ENCODE measurements at regions not wholly inside any gene's neighbourhood (a gene's known extent, or its start where the extent isn't known, plus 50 kb on each side); places are given as distances from the start of the nearest gene placed in this dataset.

DNA sequence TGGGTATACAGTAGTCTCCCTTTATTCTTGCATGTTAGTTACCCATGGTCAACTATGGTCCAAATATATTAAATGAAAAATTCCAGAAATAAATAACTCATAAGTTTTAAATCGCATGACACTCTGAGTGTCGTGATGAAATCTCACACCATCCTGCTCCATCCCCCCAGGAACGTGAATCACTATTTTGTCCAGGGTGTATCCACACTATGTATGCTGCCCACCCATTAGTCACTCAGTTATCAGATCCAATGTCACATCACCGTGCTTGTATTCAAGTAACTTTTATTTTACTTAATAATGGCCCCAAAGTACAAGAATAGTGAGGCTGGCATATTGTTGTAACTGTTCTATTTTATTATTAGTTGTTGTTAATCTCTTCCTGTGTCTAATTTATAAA lies 115.8 kb upstream of the SERP2 start:
- no peaks in the 10 kb centered on the region for H3K9me3 ChIP-seq
- no peak overlapping the region for H3K27ac ChIP-seq
- intact Hi-C loops (cut with DNase I; ENCODE audit: low total_unique reads), result no loop called here
- no peak overlapping the region for H3K4me3 ChIP-seq
- H3K27me3 ChIP-seq, result no peaks in the 10 kb centered on the region
- no peak for TF ChIP-seq POLR2A (IDR thresholded peaks at IDR 0.05)
- TF ChIP-seq CTCF (IDR thresholded peaks at IDR 0.05), result no peak
- no peaks in the 10 kb centered on the region for H3K4me1 ChIP-seq
- DNase-seq, result no peak
- H3K36me3 ChIP-seq, result no peaks in the 10 kb centered on the region

DNA sequence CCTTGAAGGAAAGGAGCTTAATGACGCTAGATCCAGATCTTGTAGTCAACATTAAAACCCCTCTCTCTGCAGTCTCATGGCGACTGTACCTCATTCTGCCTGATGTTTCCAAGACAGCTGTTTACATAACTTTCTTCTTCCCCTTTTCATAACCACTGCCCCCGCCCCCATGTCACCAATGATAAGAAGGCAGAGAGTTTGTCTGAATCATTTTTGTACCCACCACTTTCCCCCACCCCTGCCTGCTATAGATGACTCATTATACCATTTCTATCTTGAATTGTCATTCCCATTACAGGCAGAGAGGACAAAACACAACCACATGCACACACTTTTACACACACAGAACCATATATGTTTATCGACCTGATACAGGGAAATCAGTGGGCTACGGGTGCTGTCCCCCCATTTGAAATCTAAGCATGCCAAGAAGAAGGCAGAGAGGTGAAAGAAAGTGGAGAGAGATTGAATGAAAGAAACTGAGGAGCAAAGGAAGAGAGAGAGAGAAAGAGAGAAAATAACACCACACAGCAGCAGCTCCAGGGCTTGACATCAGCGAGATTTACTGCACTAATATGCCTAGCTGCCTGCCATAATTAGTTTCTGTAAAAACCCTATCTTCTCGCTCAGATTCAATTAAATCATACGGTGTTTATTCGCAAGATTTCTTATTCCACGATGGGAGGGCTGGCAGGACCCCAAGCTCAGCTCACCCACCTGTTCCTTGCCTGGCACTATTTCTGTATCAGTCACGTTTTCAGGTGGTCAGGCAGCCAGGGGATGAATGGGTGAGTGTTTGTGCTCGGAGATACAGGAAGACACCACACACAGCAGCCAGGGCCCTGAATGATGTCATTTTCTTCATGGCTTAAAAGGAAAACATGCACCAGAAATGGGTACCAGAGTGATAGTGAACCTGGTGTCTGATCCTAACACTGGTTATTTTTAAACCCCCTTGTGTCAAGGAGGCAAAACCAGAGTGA lies 114.3 kb upstream of the SERP2 start:
- no peak overlapping the region for H3K4me3 ChIP-seq
- peak in 1 of 2 donors; percentile 46 for DNase-seq
- H3K36me3 ChIP-seq, result no peaks in the 10 kb centered on the region
- H3K27me3 ChIP-seq, result no peaks in the 10 kb centered on the region
- no peaks in the 10 kb centered on the region for H3K9me3 ChIP-seq
- TF ChIP-seq POLR2A (IDR thresholded peaks at IDR 0.05), result no peak
- TF ChIP-seq CTCF (IDR thresholded peaks at IDR 0.05), result no peak
- no peaks in the 10 kb centered on the region for H3K4me1 ChIP-seq
- peak overlapping the region in 1 of 2 donors; percentile 37 for H3K27ac ChIP-seq
- intact Hi-C loops (cut with DNase I; ENCODE audit: low total_unique reads), result no loop called here

DNA sequence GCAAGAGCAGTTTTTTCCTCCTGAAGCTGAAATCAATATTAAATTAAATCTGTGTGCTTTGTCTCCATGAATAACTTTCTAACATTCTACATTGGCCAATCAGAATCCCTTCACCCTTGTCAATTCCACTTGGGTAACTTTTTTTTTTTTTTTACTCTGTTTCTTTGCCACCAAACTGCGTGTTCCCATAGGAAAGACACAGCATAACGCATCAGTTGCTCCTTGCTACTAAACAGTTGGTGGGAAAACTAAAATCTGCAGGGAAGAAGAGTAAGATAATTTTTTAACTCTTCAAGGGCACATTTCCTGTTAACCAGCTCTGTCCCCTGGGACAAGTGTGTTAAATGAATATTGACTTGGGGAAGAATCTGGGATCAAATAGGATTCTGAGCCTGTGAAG lies 113.3 kb upstream of the SERP2 start:
- TF ChIP-seq CTCF (IDR thresholded peaks at IDR 0.05) (no peak), POLR2A (IDR thresholded peaks at IDR 0.05) (no peak)
- intact Hi-C loops (cut with DNase I; ENCODE audit: low total_unique reads), result no loop called here
- H3K4me1 ChIP-seq, result no peaks in the 10 kb centered on the region
- DNase-seq, result no peak
- no peaks in the 10 kb centered on the region for H3K27me3 ChIP-seq
- H3K9me3 ChIP-seq, result no peaks in the 10 kb centered on the region
- H3K36me3 ChIP-seq, result no peaks in the 10 kb centered on the region
- H3K27ac ChIP-seq, result no peak overlapping the region
- H3K4me3 ChIP-seq, result no peak overlapping the region

DNA sequence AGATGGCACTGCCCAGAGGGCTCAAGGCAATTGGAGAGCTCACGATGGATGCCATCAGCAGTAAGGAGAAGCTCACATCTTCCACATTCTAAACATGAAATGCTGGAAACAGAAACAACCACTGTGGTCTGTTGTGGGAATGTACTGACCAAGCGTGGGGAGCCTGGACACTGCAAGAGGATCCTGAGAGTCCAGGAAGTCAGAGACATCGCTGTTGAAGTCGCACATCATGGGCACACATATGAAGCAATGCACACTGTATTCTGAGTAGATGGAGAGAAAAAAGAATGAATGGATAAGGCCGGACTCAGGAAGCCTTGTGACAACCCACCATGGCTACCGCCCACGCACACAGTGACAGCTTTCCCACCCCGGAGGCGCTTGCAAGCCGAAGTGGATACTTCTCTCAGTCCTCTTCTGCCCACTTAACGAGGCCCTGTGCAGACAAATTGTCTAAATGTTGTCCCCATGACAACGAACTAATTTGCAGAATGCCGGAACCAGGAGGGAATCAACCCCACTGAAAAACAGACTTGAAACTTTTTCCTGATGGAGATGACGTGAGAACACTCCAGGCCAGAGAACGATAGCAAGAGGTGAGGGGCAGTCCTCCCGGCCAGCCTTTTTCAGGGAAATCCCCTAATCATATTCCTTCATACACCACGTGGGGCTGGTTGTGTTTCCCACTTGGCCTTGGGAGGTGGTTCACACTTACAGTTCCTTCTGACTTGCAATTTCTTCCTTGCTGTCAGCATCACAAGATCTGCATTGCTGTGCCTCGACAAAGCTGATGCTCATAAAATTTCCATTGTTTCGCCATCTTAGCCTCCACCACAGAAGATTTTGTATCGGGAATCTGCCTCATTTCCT lies 109.6 kb upstream of the SERP2 start:
- Histone ChIP-seq H3K27ac (peak overlapping the region; percentile 43 to 50), H3K36me3 (no peaks in the 10 kb centered on the region), H3K9me3 (no peaks in the 10 kb centered on the region), H3K4me3 (no peak overlapping the region), H3K27me3 (no peaks in the 10 kb centered on the region), H3K4me1 (no peaks in the 10 kb centered on the region)
- peak; percentile 39 to 40 for DNase-seq
- TF ChIP-seq POLR2A (IDR thresholded peaks at IDR 0.05), result no peak
- no peak for TF ChIP-seq CTCF (IDR thresholded peaks at IDR 0.05)
- intact Hi-C loops (cut with DNase I; ENCODE audit: low total_unique reads), result no loop called here

DNA sequence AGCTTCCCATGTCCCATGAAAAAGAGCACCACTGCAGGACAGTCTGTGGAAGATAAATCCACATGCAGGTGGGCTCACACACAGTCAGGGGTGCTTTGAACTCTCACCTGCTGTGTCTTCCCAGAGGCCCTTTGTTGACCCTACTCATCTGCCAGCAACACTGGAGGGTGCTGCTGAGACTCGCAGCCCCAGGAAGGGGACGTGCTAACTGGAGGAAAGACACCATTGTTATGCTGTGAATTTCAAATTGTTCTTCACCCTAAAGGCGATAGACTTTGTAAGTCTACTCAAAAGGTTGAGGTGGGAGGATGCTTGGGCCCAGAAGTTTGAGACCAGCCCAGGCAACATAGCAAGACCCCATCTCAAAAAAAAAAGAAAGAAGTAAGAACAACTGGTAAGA lies 107.3 kb upstream of the SERP2 start:
- no peaks in the 10 kb centered on the region for H3K9me3 ChIP-seq
- H3K36me3 ChIP-seq, result no peaks in the 10 kb centered on the region
- H3K27ac ChIP-seq, result no peak overlapping the region
- H3K27me3 ChIP-seq, result no peaks in the 10 kb centered on the region
- no peak for DNase-seq
- intact Hi-C loops (cut with DNase I; ENCODE audit: low total_unique reads), result no loop called here
- H3K4me1 ChIP-seq, result no peaks in the 10 kb centered on the region
- TF ChIP-seq CTCF (IDR thresholded peaks at IDR 0.05) (no peak), POLR2A (IDR thresholded peaks at IDR 0.05) (no peak)
- H3K4me3 ChIP-seq, result no peak overlapping the region

Data from uterus (tissue), 3 donors.